WTC11 (cell line): ENCODE measurements at regions not wholly inside any gene's neighbourhood (a gene's known extent, or its start where the extent isn't known, plus 50 kb on each side); places are given as distances from the start of the nearest gene placed in this dataset.

Experiments used
- TCF7 ChIP-seq: sonication (generic); formaldehyde crosslinking; IDR thresholded peaks from 2 replicates; pipeline ENCODE4 v1.8.0; 2022; ENCODE audit warnings: mild to moderate bottlenecking, low read depth, missing genetic modification reagents, moderate library complexity
- ZNF263 ChIP-seq: sonication (generic); formaldehyde crosslinking; IDR thresholded peaks from 2 replicates; pipeline ENCODE4 v1.8.1; 2022; ENCODE audit warnings: low read depth, mild to moderate bottlenecking, moderate library complexity, missing genetic modification reagents
- TF ChIP-seq, protein P1 (sequence below): fragments of 200-600 bp; IDR thresholded peaks from 2 replicates; pipeline ENCODE4 v1.8.0; 2022; ENCODE audit warnings: antibody characterized with exemption

DNA sequence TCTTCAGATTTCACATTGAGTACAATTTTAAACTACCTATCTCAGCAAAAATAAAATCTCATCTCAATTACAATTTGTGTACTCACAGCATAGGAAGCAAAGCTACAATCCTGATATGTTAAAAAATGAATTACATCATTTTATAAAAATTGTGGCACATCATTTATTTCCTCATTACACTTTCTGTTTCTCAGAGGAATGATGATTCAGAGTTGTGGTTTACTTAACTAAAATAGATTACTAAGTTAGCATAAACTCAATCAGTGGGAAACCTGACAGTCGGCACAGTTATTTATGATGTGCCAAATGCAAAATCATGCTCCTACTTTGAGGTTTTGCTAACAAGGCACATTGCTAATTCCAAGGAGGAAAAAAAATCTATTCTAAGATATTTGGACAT, 325.0 kb downstream of the FBXO8 start:
- TF ChIP-seq, protein P1, sequence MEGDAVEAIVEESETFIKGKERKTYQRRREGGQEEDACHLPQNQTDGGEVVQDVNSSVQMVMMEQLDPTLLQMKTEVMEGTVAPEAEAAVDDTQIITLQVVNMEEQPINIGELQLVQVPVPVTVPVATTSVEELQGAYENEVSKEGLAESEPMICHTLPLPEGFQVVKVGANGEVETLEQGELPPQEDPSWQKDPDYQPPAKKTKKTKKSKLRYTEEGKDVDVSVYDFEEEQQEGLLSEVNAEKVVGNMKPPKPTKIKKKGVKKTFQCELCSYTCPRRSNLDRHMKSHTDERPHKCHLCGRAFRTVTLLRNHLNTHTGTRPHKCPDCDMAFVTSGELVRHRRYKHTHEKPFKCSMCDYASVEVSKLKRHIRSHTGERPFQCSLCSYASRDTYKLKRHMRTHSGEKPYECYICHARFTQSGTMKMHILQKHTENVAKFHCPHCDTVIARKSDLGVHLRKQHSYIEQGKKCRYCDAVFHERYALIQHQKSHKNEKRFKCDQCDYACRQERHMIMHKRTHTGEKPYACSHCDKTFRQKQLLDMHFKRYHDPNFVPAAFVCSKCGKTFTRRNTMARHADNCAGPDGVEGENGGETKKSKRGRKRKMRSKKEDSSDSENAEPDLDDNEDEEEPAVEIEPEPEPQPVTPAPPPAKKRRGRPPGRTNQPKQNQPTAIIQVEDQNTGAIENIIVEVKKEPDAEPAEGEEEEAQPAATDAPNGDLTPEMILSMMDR, result no peak
- TF ChIP-seq TCF7, result no peak
- TF ChIP-seq ZNF263 (CRISPR knock-in tag), result no peak
